Suppressor macrophage (primary cell): ENCODE measurements at regions not wholly inside any gene's neighbourhood (a gene's known extent, or its start where the extent isn't known, plus 50 kb on each side); places are given as distances from the start of the nearest gene placed in this dataset.
"Not testable (repeated sequence)": the region's sequence is repeated elsewhere in the genome, so short reads cannot be mapped to it uniquely, and the experiment has no call there.

Experiments
- DNase-seq, 4 experiments: peaks; one replicate each; pipeline ENCODE4 v3.0.0-alpha.2; 2020 to 2022

GRCh38 chr10:117601716-117602115 is 59.2 kb downstream of the EMX2 start:
- DNase-seq, result no peak

GRCh38 chr10:117603081-117603480 is 60.5 kb downstream of the EMX2 start:
- DNase-seq, result no peak

- DNase-seq, result no peak
Measured at GRCh38 chr10:117603726-117604125, 61.2 kb downstream of the EMX2 start.

- DNase-seq, result no peak
Measured at GRCh38 chr10:117609095-117609795, 66.7 kb downstream of the EMX2 start.

GRCh38 chr10:117609796-117610170 is 67.2 kb downstream of the EMX2 start:
- DNase-seq, result no peak

- DNase-seq, result no peak
Measured at GRCh38 chr10:117610321-117610720, 67.8 kb downstream of the EMX2 start.

- no peak for DNase-seq
Measured at GRCh38 chr10:117612113-117612512, 69.6 kb downstream of the EMX2 start.

- no peak for DNase-seq
Measured at GRCh38 chr10:117615649-117616048, 73.1 kb downstream of the EMX2 start.

- DNase-seq, result no peak
Measured at GRCh38 chr10:117616179-117616578, 73.6 kb downstream of the EMX2 start.

GRCh38 chr10:117617086-117617485 is 74.5 kb downstream of the EMX2 start:
- DNase-seq, result no peak

- no peak for DNase-seq
Measured at GRCh38 chr10:117617659-117618058, 75.1 kb downstream of the EMX2 start.

GRCh38 chr10:117619223-117619622 is 76.7 kb downstream of the EMX2 start:
- no peak for DNase-seq

GRCh38 chr10:117619707-117620405 is 77.3 kb downstream of the EMX2 start:
- DNase-seq, result no peak

- DNase-seq, result no peak
Measured at GRCh38 chr10:117621196-117621595, 78.7 kb downstream of the EMX2 start.

GRCh38 chr10:117621795-117622420 is 79.4 kb downstream of the EMX2 start:
- DNase-seq, result no peak

- DNase-seq, result no peak
Measured at GRCh38 chr10:117622471-117623184, 80.1 kb downstream of the EMX2 start.

- DNase-seq, result no peak
Measured at GRCh38 chr10:117626228-117626627, 83.7 kb downstream of the EMX2 start.

- DNase-seq, result no peak
Measured at GRCh38 chr10:117627561-117627960, 85.0 kb downstream of the EMX2 start.

GRCh38 chr10:117629717-117630116 is 87.2 kb downstream of the EMX2 start:
- DNase-seq, result not testable (repeated sequence)

GRCh38 chr10:117631276-117632145 is 89.0 kb downstream of the EMX2 start:
- no peak for DNase-seq

- no peak for DNase-seq
Measured at GRCh38 chr10:117632406-117632805, 89.9 kb downstream of the EMX2 start.

- DNase-seq, result no peak
Measured at GRCh38 chr10:117635826-117636225, 93.3 kb downstream of the EMX2 start.
